HEK293T (cell line): ENCODE measurements at regions not wholly inside any gene's neighbourhood (a gene's known extent, or its start where the extent isn't known, plus 50 kb on each side); places are given as distances from the start of the nearest gene placed in this dataset.

Source experiments
- FOXA1 ChIP-seq: fragments of 450-650 bp; IDR thresholded peaks from 2 replicates; pipeline ENCODE4 v1.6.1; 2016; ENCODE audit warnings: mild to moderate bottlenecking
- L3MBTL2 ChIP-seq: fragments of 450-650 bp; conservative IDR thresholded peaks from 2 replicates; pipeline ENCODE4 v1.6.1; 2016; ENCODE audit warnings: mild to moderate bottlenecking
- TARDBP ChIP-seq: fragments of 450-650 bp; IDR thresholded peaks from 2 replicates; pipeline ENCODE4 v1.6.1; 2016

- no peak for TF ChIP-seq L3MBTL2
- TF ChIP-seq TARDBP, result no peak
- TF ChIP-seq FOXA1, result no peak
These were observed 408.2 kb upstream of the INTU start for GRCh38 chr4:127224556-127224955.
